ENCODE measurements at regions not wholly inside any gene's neighbourhood (a gene's known extent, or its start where the extent isn't known, plus 50 kb on each side); places are given as distances from the start of the nearest gene placed in this dataset.
"Not testable (repeated sequence)": the region's sequence is repeated elsewhere in the genome, so short reads cannot be mapped to it uniquely, and the experiment has no call there.

DNA sequence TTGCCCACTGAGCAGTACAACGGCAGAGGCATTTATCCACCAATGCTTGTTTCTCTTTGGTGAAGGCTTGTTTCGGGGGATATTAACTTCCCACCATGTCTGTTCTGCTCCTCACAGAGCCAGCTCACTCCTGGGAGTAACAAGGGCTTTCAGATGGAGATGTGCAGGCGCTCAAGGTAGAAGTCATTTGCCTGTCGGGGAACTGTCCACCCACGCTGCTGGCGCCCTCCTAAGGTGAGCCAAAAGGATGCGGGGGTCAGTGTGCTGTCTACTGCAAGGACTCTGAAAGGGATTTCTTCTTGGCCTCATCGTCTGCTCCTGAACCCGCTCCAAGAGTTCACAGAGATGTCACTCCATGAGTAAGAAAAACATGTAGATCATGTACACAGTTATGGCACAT, 57.0 kb upstream of the CYRIA start:
- CTCF ChIA-PET (ENCODE audit: partially characterized antibody) = no interaction called here
- H3K4me1 ChIP-seq (ENCODE audit: insufficient read depth, low read length) = no peaks in the 10 kb centered on the region
- H3K27ac Mint-ChIP-seq = no peak overlapping the region
- H3K27me3 ChIP-seq (ENCODE audit: insufficient read depth, low read length) = no peaks in the 10 kb centered on the region
- intact Hi-C loops (cut with micrococcal nuclease) = no loop called here
- H3K4me3 ChIP-seq (ENCODE audit: low read length in 2 of 2) = no peak overlapping the region
- H3K27me3 Mint-ChIP-seq = peaks cover 0 to 4% of the 10 kb centered on the region in 2 donors
- no peaks in the 10 kb centered on the region for H3K36me3 Mint-ChIP-seq
- no peak for DNase-seq
- H3K9me3 ChIP-seq (ENCODE audit: control insufficient read depth in 1 of 2, low read length in 2 of 2) = no peaks in the 10 kb centered on the region
- H3K9me3 Mint-ChIP-seq = no peaks in the 10 kb centered on the region
- H3K27ac ChIP-seq (ENCODE audit: low read depth, low read length) = no peak overlapping the region
- H3K36me3 ChIP-seq (ENCODE audit: insufficient read depth, low read length) = no peaks in the 10 kb centered on the region
- no peaks in the 10 kb centered on the region for H3K4me1 Mint-ChIP-seq
- POLR2A ChIA-PET (ENCODE audit: partially characterized antibody) = no interaction called here
- no peak overlapping the region for H3K4me3 Mint-ChIP-seq

DNA sequence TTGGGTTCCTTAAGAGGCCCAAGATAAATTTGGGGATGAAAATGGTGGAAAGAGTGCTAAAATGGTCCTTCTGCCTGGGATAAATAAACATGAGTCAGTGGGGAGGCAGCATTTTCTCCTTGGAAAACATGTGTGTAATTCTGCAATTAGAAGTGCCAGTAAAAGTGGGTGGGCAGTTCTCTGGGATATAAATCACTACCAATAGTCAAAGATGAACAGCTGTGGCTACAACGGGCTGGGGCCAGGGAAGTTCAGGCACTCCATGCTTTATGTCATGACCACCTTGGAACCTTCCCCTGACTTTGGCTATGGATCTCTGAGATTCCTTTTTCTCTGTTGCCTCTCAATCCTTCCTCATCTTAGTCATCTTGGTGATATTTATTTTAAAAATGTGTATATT, 56.5 kb upstream of the CYRIA start:
- ChIA-PET CTCF (ENCODE audit: partially characterized antibody) (no interaction called here), POLR2A (ENCODE audit: partially characterized antibody) (no interaction called here)
- DNase-seq = no peak
- Histone ChIP-seq H3K27ac (ENCODE audit: low read depth, low read length) (no peak overlapping the region), H3K9me3 (ENCODE audit: control insufficient read depth in 1 of 2, low read length in 2 of 2) (no peaks in the 10 kb centered on the region), H3K4me3 (ENCODE audit: low read length in 2 of 2) (no peak overlapping the region), H3K4me1 (ENCODE audit: insufficient read depth, low read length) (no peaks in the 10 kb centered on the region), H3K36me3 (ENCODE audit: insufficient read depth, low read length) (no peaks in the 10 kb centered on the region), H3K27me3 (ENCODE audit: insufficient read depth, low read length) (no peaks in the 10 kb centered on the region)
- Mint-ChIP-seq H3K9me3 (no peaks in the 10 kb centered on the region), H3K27me3 (peaks cover 0 to 4% of the 10 kb centered on the region in 2 donors), H3K36me3 (no peaks in the 10 kb centered on the region), H3K27ac (no peak overlapping the region), H3K4me3 (no peak overlapping the region), H3K4me1 (no peaks in the 10 kb centered on the region)
- intact Hi-C loops (cut with micrococcal nuclease) = no loop called here

- DNase-seq = not testable (repeated sequence)
Observed at GRCh38 chr2:16721529-16721928, 55.9 kb upstream of the CYRIA start.

GRCh38 chr2:16720737-16721136, 55.1 kb upstream of the CYRIA start:
- H3K27me3 ChIP-seq (ENCODE audit: insufficient read depth, low read length); H3K27ac Mint-ChIP-seq; H3K4me3 Mint-ChIP-seq; CTCF ChIA-PET (ENCODE audit: partially characterized antibody); H3K27me3 Mint-ChIP-seq; H3K9me3 Mint-ChIP-seq; H3K9me3 ChIP-seq (ENCODE audit: control insufficient read depth in 1 of 2, low read length in 2 of 2); DNase-seq; H3K4me3 ChIP-seq (ENCODE audit: low read length in 2 of 2); H3K36me3 Mint-ChIP-seq; H3K4me1 Mint-ChIP-seq; intact Hi-C loops (cut with micrococcal nuclease); H3K27ac ChIP-seq (ENCODE audit: low read depth, low read length); POLR2A ChIA-PET (ENCODE audit: partially characterized antibody); H3K4me1 ChIP-seq (ENCODE audit: insufficient read depth, low read length); H3K36me3 ChIP-seq (ENCODE audit: insufficient read depth, low read length): not testable (repeated sequence)

More at GRCh38 chr2:16721529-16721928, 55.9 kb upstream of the CYRIA start:
- CTCF ChIA-PET (ENCODE audit: partially characterized antibody); H3K27me3 ChIP-seq (ENCODE audit: insufficient read depth, low read length); H3K27ac Mint-ChIP-seq; H3K27ac ChIP-seq (ENCODE audit: low read depth, low read length); POLR2A ChIA-PET (ENCODE audit: partially characterized antibody); H3K36me3 ChIP-seq (ENCODE audit: insufficient read depth, low read length); H3K4me3 ChIP-seq (ENCODE audit: low read length in 2 of 2); H3K27me3 Mint-ChIP-seq; H3K4me1 Mint-ChIP-seq; H3K36me3 Mint-ChIP-seq; H3K9me3 Mint-ChIP-seq; H3K4me1 ChIP-seq (ENCODE audit: insufficient read depth, low read length); intact Hi-C loops (cut with micrococcal nuclease); H3K9me3 ChIP-seq (ENCODE audit: control insufficient read depth in 1 of 2, low read length in 2 of 2); H3K4me3 Mint-ChIP-seq: not testable (repeated sequence)

GRCh38 chr2:16719485-16719808, 53.8 kb upstream of the CYRIA start:
- no peaks in the 10 kb centered on the region for H3K27me3 ChIP-seq (ENCODE audit: insufficient read depth, low read length)
- H3K9me3 ChIP-seq (ENCODE audit: control insufficient read depth in 1 of 2, low read length in 2 of 2) = no peaks in the 10 kb centered on the region
- DNase-seq = no peak
- CTCF ChIA-PET (ENCODE audit: partially characterized antibody) = interaction anchor here (1.3 kb wide), 1 partner anchor 94 kb away, joined by 5 read pairs; no protein-coding TSS in a partner anchor
- no peak overlapping the region for H3K4me3 ChIP-seq (ENCODE audit: low read length in 2 of 2)
- H3K4me1 Mint-ChIP-seq = no peaks in the 10 kb centered on the region
- no peak overlapping the region for H3K27ac Mint-ChIP-seq
- no peaks in the 10 kb centered on the region for H3K36me3 ChIP-seq (ENCODE audit: insufficient read depth, low read length)
- H3K27me3 Mint-ChIP-seq = peaks cover 4 to 5% of the 10 kb centered on the region in 2 donors
- no peaks in the 10 kb centered on the region for H3K4me1 ChIP-seq (ENCODE audit: insufficient read depth, low read length)
- H3K4me3 Mint-ChIP-seq = no peak overlapping the region
- POLR2A ChIA-PET (ENCODE audit: partially characterized antibody) = no interaction called here
- no peak overlapping the region for H3K27ac ChIP-seq (ENCODE audit: low read depth, low read length)
- no peaks in the 10 kb centered on the region for H3K9me3 Mint-ChIP-seq
- intact Hi-C loops (cut with micrococcal nuclease) = no loop called here
- no peaks in the 10 kb centered on the region for H3K36me3 Mint-ChIP-seq

- no peaks in the 10 kb centered on the region for H3K36me3 ChIP-seq (ENCODE audit: insufficient read depth, low read length)
- no peak overlapping the region for H3K27ac Mint-ChIP-seq
- POLR2A ChIA-PET (ENCODE audit: partially characterized antibody) = no interaction called here
- intact Hi-C loops (cut with micrococcal nuclease) = no loop called here
- H3K4me3 Mint-ChIP-seq = no peak overlapping the region
- DNase-seq = no peak
- no peaks in the 10 kb centered on the region for H3K36me3 Mint-ChIP-seq
- no peaks in the 10 kb centered on the region for H3K9me3 Mint-ChIP-seq
- peaks cover 4 to 5% of the 10 kb centered on the region in 2 donors for H3K27me3 Mint-ChIP-seq
- H3K4me3 ChIP-seq (ENCODE audit: low read length in 2 of 2) = no peak overlapping the region
- no peaks in the 10 kb centered on the region for H3K4me1 ChIP-seq (ENCODE audit: insufficient read depth, low read length)
- H3K4me1 Mint-ChIP-seq = no peaks in the 10 kb centered on the region
- H3K27ac ChIP-seq (ENCODE audit: low read depth, low read length) = no peak overlapping the region
- H3K27me3 ChIP-seq (ENCODE audit: insufficient read depth, low read length) = no peaks in the 10 kb centered on the region
- H3K9me3 ChIP-seq (ENCODE audit: control insufficient read depth in 1 of 2, low read length in 2 of 2) = no peaks in the 10 kb centered on the region
- CTCF ChIA-PET (ENCODE audit: partially characterized antibody) = interaction anchor here (1.3 kb wide), 1 partner anchor 95 kb away, joined by 5 read pairs; no protein-coding TSS in a partner anchor
Observed at GRCh38 chr2:16718576-16719484, 53.2 kb upstream of the CYRIA start.

- intact Hi-C loops (cut with micrococcal nuclease) = no loop called here
- H3K4me3 Mint-ChIP-seq = no peak overlapping the region
- no peaks in the 10 kb centered on the region for H3K9me3 ChIP-seq (ENCODE audit: control insufficient read depth in 1 of 2, low read length in 2 of 2)
- H3K27ac Mint-ChIP-seq = no peak overlapping the region
- no peaks in the 10 kb centered on the region for H3K36me3 ChIP-seq (ENCODE audit: insufficient read depth, low read length)
- no peak overlapping the region for H3K4me3 ChIP-seq (ENCODE audit: low read length in 2 of 2)
- peaks cover 4 to 5% of the 10 kb centered on the region in 2 donors for H3K27me3 Mint-ChIP-seq
- POLR2A ChIA-PET (ENCODE audit: partially characterized antibody) = no interaction called here
- no peaks in the 10 kb centered on the region for H3K36me3 Mint-ChIP-seq
- no peaks in the 10 kb centered on the region for H3K9me3 Mint-ChIP-seq
- H3K27ac ChIP-seq (ENCODE audit: low read depth, low read length) = no peak overlapping the region
- no peaks in the 10 kb centered on the region for H3K4me1 Mint-ChIP-seq
- H3K4me1 ChIP-seq (ENCODE audit: insufficient read depth, low read length) = no peaks in the 10 kb centered on the region
- H3K27me3 ChIP-seq (ENCODE audit: insufficient read depth, low read length) = no peaks in the 10 kb centered on the region
- CTCF ChIA-PET (ENCODE audit: partially characterized antibody) = no interaction called here
- no peak for DNase-seq
Observed at GRCh38 chr2:16717477-16717876, 51.8 kb upstream of the CYRIA start.
